DMS 273 treated with DMSO at 0.1 percent for 48 hours (cell line): ENCODE measurements at regions not wholly inside any gene's neighbourhood (a gene's known extent, or its start where the extent isn't known, plus 50 kb on each side); places are given as distances from the start of the nearest gene placed in this dataset.
"Not testable (repeated sequence)": the region's sequence is repeated elsewhere in the genome, so short reads cannot be mapped to it uniquely, and the experiment has no call there.

Experiments used
- DNase-seq: peaks from one replicate; lab custom pipeline; 2025; lab: John Stamatoyannopoulos, UW

GRCh38 chr7:52777051-52777822 is 258.2 kb upstream of the POM121L12 start:
- DNase-seq: no peak

GRCh38 chr7:52775876-52776275 is 259.6 kb upstream of the POM121L12 start:
- DNase-seq: no peak

- DNase-seq: no peak
Measured at GRCh38 chr7:52771177-52771576, 264.3 kb upstream of the POM121L12 start.

GRCh38 chr7:52764492-52765169 is 270.8 kb upstream of the POM121L12 start:
- no peak for DNase-seq

GRCh38 chr7:52758356-52758755 is 277.1 kb upstream of the POM121L12 start:
- no peak for DNase-seq

GRCh38 chr7:52753855-52754254 is 281.6 kb upstream of the POM121L12 start:
- no peak for DNase-seq

GRCh38 chr7:52752891-52753290 is 282.5 kb upstream of the POM121L12 start:
- no peak for DNase-seq

GRCh38 chr7:52749880-52750279 is 285.6 kb upstream of the POM121L12 start:
- no peak for DNase-seq

GRCh38 chr7:52747817-52748216 is 287.6 kb upstream of the POM121L12 start:
- no peak for DNase-seq

- no peak for DNase-seq
Measured at GRCh38 chr7:52741670-52742290, 293.7 kb upstream of the POM121L12 start.

- no peak for DNase-seq
Measured at GRCh38 chr7:52735656-52736055, 299.8 kb upstream of the POM121L12 start.

GRCh38 chr7:52728683-52729082 is 306.8 kb upstream of the POM121L12 start:
- not testable (repeated sequence) for DNase-seq

GRCh38 chr7:52727632-52728031 is 307.8 kb upstream of the POM121L12 start:
- DNase-seq: no peak

- DNase-seq: no peak
Measured at GRCh38 chr7:52726986-52727385, 308.4 kb upstream of the POM121L12 start.

GRCh38 chr7:52726493-52726892 is 308.9 kb upstream of the POM121L12 start:
- no peak for DNase-seq

GRCh38 chr7:52723606-52724005 is 311.8 kb upstream of the POM121L12 start:
- no peak for DNase-seq

- no peak for DNase-seq
Measured at GRCh38 chr7:52720856-52721255, 314.6 kb upstream of the POM121L12 start.

- no peak for DNase-seq
Measured at GRCh38 chr7:52719677-52720076, 315.8 kb upstream of the POM121L12 start.

- no peak for DNase-seq
Measured at GRCh38 chr7:52715701-52716100, 319.7 kb upstream of the POM121L12 start.

GRCh38 chr7:52712938-52713337 is 322.5 kb upstream of the POM121L12 start:
- DNase-seq: no peak

- DNase-seq: no peak
Measured at GRCh38 chr7:52711951-52712350, 323.5 kb upstream of the POM121L12 start.

- no peak for DNase-seq
Measured at GRCh38 chr7:52708846-52709245, 326.6 kb upstream of the POM121L12 start.

GRCh38 chr7:52705768-52706167 is 329.7 kb upstream of the POM121L12 start:
- DNase-seq: no peak
